PC-9 (cell line): ENCODE measurements at regions not wholly inside any gene's neighbourhood (a gene's known extent, or its start where the extent isn't known, plus 50 kb on each side); places are given as distances from the start of the nearest gene placed in this dataset.
A peak's percentile ranks its signal among the peaks of the same experiment; 100 is the strongest.

Experiments used
- BruUV-seq: library from RNA; stranded (reverse); fragments of 400-500 nt; replicated peaks from 2 replicates; lab custom pipeline; 2021; lab: Mats Ljungman, UMichigan
- CTCF ChIA-PET: fragments of 300-600 bp; sonication (Branson Sonifier 250); formaldehyde crosslinking; loops from one replicate; lab custom pipeline; 2022; ENCODE audit warnings: antibody characterized with exemption; lab: Charles Lee
- POLR2A ChIA-PET: fragments of 300-600 bp; sonication (Branson Sonifier 250); formaldehyde crosslinking; loops from one replicate; lab custom pipeline; 2022; ENCODE audit warnings: antibody characterized with exemption; ENCODE audit not compliant: unreplicated experiment; lab: Charles Lee
- DNase-seq, 2 experiments: peaks; one replicate each; pipeline versions ENCODE4 v3.0.0 to v3.0.0-alpha.2; 2015 to 2022; ENCODE audit warnings: mixed read lengths in 1 of 2
- H2AFZ ChIP-seq: fragments of 200-600 bp; sonication (generic); 2 replicates; pipeline ENCODE4 v1.8.1; 2017; ENCODE audit warnings: antibody characterized with exemption
- H3F3A ChIP-seq: fragments of 200-600 bp; sonication (generic); 2 replicates; pipeline ENCODE4 v1.8.1; 2017; ENCODE audit warnings: antibody characterized with exemption, mild to moderate bottlenecking, low read depth; ENCODE audit not compliant: insufficient read depth
- H3K27ac ChIP-seq: fragments of 200-600 bp; sonication (generic); 2 replicates; pipeline ENCODE4 v1.6.1; 2016; ENCODE audit warnings: mixed run types
- H3K27me3 ChIP-seq: fragments of 200-600 bp; sonication (generic); 2 replicates; pipeline ENCODE4 v1.6.1; 2016; ENCODE audit warnings: low read depth, mixed run types; ENCODE audit not compliant: insufficient read depth
- H3K36me3 ChIP-seq: fragments of 200-600 bp; sonication (generic); 2 replicates; pipeline ENCODE4 v1.6.1; 2016; ENCODE audit warnings: low read depth, mixed run types
- H3K4me1 ChIP-seq: fragments of 200-600 bp; sonication (generic); replicated peaks from 2 replicates; pipeline ENCODE4 v1.6.1; 2016; ENCODE audit warnings: mixed run types; ENCODE audit not compliant: insufficient read depth
- H3K4me2 ChIP-seq: fragments of 200-600 bp; sonication (generic); 2 replicates; pipeline ENCODE4 v1.6.1; 2017; ENCODE audit warnings: mixed run types
- H3K4me3 ChIP-seq: fragments of 200-600 bp; sonication (generic); 2 replicates; pipeline ENCODE4 v1.6.1; 2016; ENCODE audit warnings: mixed run types
- H3K79me2 ChIP-seq: fragments of 200-600 bp; sonication (generic); 2 replicates; pipeline ENCODE4 v1.6.1; 2017; ENCODE audit warnings: low read depth, mixed run types
- H3K9me2 ChIP-seq: fragments of 200-600 bp; sonication (generic); 2 replicates; pipeline ENCODE4 v1.8.1; 2017; ENCODE audit warnings: mild to moderate bottlenecking; ENCODE audit not compliant: insufficient read depth
- H3K9me3 ChIP-seq: fragments of 200-600 bp; sonication (generic); 2 replicates; pipeline ENCODE4 v1.8.1; 2016; ENCODE audit warnings: low read depth; ENCODE audit not compliant: insufficient read depth
- H4K20me1 ChIP-seq: fragments of 200-600 bp; sonication (generic); 2 replicates; pipeline ENCODE4 v1.8.1; 2017; ENCODE audit not compliant: insufficient read depth
- EZH2 ChIP-seq: fragments of 200-600 bp; sonication (generic); IDR thresholded peaks from 2 replicates; pipeline ENCODE4 v1.8.0; 2017; ENCODE audit warnings: antibody characterized with exemption, low read depth
- intact Hi-C: fragments of 100-400 bp; cut with micrococcal nuclease; formaldehyde crosslinking; loops from one replicate; pipeline ENCODE4 v1.10.0; 2022; ENCODE audit not compliant: unreplicated experiment
- TF ChIP-seq, protein P1 (sequence below): fragments of 200-600 bp; sonication (generic); conservative IDR thresholded peaks from 2 replicates; pipeline ENCODE4 v1.6.1; 2017; ENCODE audit warnings: mixed run types, antibody characterized with exemption, mild to moderate bottlenecking, moderate library complexity

DNA sequence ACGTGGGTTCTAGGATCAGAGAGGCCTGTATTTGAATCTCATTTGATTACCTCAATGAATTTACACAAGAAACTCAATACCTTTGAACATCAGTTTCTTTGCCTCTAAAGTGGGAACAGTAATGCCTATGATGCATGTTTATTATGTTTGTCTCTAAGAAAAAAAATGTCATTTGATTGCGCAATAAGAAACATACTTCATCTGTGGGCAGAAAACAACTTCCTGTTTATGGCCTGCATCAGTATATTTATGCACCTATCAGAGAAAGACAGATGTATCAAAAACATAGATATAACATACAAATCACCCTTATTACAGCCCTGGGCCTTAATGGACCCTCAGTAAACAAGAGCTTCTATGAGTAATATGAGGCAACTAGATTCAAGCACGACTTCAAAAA lies 516.4 kb upstream of the ARID1B start:
- H3K27me3 ChIP-seq = no peaks in the 10 kb centered on the region
- H3K79me2 ChIP-seq = no peaks in the 10 kb centered on the region
- no TSS peak for BruUV-seq
- DNase-seq = no peak
- H2AFZ ChIP-seq = no peak overlapping the region
- no peaks in the 10 kb centered on the region for H4K20me1 ChIP-seq
- CTCF ChIA-PET = no interaction called here
- POLR2A ChIA-PET = no interaction called here
- H3K9me2 ChIP-seq = no peaks in the 10 kb centered on the region; the same call in 1 of the 2 replicates
- H3K4me3 ChIP-seq = no peak overlapping the region
- no peak for TF ChIP-seq EZH2
- H3K4me1 ChIP-seq = no peaks in the 10 kb centered on the region
- no peak overlapping the region for H3K4me2 ChIP-seq
- H3K9me3 ChIP-seq = no peaks in the 10 kb centered on the region
- H3K27ac ChIP-seq = no peak overlapping the region
- intact Hi-C loops = no loop called here
- no peaks in the 10 kb centered on the region for H3K36me3 ChIP-seq
- no peaks in the 10 kb centered on the region for H3F3A ChIP-seq

DNA sequence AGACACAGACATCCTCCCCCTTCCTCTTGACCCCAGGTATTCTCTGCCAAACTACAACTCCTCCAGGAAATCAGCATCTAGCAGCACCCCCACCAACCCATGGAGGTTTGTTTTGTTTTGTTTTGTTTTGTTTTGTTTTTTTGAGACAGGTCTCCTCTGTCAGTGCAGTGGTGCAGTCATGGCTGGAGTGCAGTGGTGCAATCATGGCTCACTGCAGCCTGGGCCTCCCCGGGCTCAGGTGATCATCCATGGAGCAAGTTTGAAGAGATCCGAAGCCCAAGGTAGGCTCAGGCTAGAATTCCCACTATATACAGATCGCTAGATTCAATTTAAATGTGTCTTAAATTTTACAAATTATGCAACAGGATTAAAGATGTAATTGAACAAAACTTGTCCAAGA lies 518.2 kb upstream of the ARID1B start:
- Histone ChIP-seq H4K20me1 (no peaks in the 10 kb centered on the region), H3K4me2 (no peak overlapping the region), H3K9me3 (no peaks in the 10 kb centered on the region), H3K9me2 (no peaks in the 10 kb centered on the region), H3F3A (no peaks in the 10 kb centered on the region), H3K27me3 (no peaks in the 10 kb centered on the region), H2AFZ (0 out of 2 replicates have a peak overlapping the region, but pooled peaks have one; percentile 16), H3K4me3 (no peak overlapping the region), H3K27ac (no peak overlapping the region), H3K4me1 (no peaks in the 10 kb centered on the region), H3K79me2 (no peaks in the 10 kb centered on the region), H3K36me3 (no peaks in the 10 kb centered on the region)
- POLR2A ChIA-PET = no interaction called here
- DNase-seq = no peak
- TF ChIP-seq, protein P1, sequence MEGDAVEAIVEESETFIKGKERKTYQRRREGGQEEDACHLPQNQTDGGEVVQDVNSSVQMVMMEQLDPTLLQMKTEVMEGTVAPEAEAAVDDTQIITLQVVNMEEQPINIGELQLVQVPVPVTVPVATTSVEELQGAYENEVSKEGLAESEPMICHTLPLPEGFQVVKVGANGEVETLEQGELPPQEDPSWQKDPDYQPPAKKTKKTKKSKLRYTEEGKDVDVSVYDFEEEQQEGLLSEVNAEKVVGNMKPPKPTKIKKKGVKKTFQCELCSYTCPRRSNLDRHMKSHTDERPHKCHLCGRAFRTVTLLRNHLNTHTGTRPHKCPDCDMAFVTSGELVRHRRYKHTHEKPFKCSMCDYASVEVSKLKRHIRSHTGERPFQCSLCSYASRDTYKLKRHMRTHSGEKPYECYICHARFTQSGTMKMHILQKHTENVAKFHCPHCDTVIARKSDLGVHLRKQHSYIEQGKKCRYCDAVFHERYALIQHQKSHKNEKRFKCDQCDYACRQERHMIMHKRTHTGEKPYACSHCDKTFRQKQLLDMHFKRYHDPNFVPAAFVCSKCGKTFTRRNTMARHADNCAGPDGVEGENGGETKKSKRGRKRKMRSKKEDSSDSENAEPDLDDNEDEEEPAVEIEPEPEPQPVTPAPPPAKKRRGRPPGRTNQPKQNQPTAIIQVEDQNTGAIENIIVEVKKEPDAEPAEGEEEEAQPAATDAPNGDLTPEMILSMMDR = no peak
- TF ChIP-seq EZH2 = no peak
- BruUV-seq = no TSS peak
- intact Hi-C loops = no loop called here
- CTCF ChIA-PET = no interaction called here

DNA sequence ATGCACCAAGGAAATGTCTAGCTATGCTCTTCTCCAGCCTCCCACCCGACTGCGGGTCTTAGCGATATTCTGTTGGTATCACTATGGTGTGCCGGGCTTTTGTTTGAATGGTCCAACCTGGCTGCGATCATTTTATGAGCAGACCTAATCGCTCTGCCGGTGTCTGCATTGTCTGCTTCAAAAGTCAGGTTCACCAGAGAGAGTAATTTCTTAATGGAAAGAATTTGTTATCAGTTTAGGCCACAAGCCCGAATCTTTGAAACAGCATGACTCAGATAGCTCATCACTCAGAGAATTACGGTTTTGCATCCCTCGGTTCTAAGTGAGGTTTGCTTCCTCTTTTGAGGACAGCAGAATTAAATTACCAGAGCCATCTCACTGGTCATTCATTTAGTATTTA lies 521.0 kb upstream of the ARID1B start:
- DNase-seq = no peak
- ChIA-PET CTCF (no interaction called here), POLR2A (no interaction called here)
- no peaks in the 10 kb centered on the region for H3F3A ChIP-seq
- H3K4me2 ChIP-seq = no peak overlapping the region
- no peak overlapping the region for H2AFZ ChIP-seq
- H3K9me2 ChIP-seq = no peaks in the 10 kb centered on the region
- intact Hi-C loops = no loop called here
- TF ChIP-seq EZH2 = no peak
- TF ChIP-seq, protein P1 = no peak
- no peaks in the 10 kb centered on the region for H4K20me1 ChIP-seq
- no peaks in the 10 kb centered on the region for H3K9me3 ChIP-seq
- no peak overlapping the region for H3K27ac ChIP-seq
- BruUV-seq = no TSS peak
- no peak overlapping the region for H3K4me3 ChIP-seq
- H3K27me3 ChIP-seq = no peaks in the 10 kb centered on the region
- H3K4me1 ChIP-seq = no peaks in the 10 kb centered on the region
- H3K36me3 ChIP-seq = no peaks in the 10 kb centered on the region
- no peaks in the 10 kb centered on the region for H3K79me2 ChIP-seq

DNA sequence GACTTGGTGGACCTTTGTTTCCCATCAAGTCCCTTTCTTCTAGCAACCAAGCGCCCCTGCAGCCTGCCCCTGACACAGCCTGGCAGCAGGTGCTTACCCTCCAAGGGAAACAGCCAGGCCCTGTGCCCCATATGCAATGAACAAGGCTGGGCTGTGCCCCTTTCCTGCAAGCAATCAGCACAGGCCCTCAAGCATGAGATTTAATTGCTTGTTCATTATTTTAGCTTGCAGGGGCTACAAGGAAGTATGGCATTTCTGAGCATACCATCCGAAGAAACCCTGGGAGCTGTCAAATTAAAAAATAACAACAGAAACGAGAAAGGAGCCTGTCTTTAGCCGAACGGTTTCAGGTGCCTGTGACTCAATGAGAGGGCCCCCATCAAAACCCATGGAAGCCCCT lies 522.9 kb upstream of the ARID1B start:
- no peaks in the 10 kb centered on the region for H3K9me2 ChIP-seq
- H3F3A ChIP-seq = no peaks in the 10 kb centered on the region
- H3K9me3 ChIP-seq = no peaks in the 10 kb centered on the region
- no peak overlapping the region for H3K4me3 ChIP-seq
- no peak overlapping the region for H3K4me2 ChIP-seq
- intact Hi-C loops = no loop called here
- POLR2A ChIA-PET = no interaction called here
- H3K4me1 ChIP-seq = no peaks in the 10 kb centered on the region
- TF ChIP-seq, protein P1 = no peak
- no peak for TF ChIP-seq EZH2
- no peaks in the 10 kb centered on the region for H3K36me3 ChIP-seq
- H2AFZ ChIP-seq = no peak overlapping the region
- H4K20me1 ChIP-seq = no peaks in the 10 kb centered on the region
- H3K27me3 ChIP-seq = no peaks in the 10 kb centered on the region
- no peak overlapping the region for H3K27ac ChIP-seq
- BruUV-seq = no TSS peak
- CTCF ChIA-PET = no interaction called here
- H3K79me2 ChIP-seq = no peaks in the 10 kb centered on the region
- DNase-seq = no peak
